ENCODE measurements at regions not wholly inside any gene's neighbourhood (a gene's known extent, or its start where the extent isn't known, plus 50 kb on each side); places are given as distances from the start of the nearest gene placed in this dataset.

DNA sequence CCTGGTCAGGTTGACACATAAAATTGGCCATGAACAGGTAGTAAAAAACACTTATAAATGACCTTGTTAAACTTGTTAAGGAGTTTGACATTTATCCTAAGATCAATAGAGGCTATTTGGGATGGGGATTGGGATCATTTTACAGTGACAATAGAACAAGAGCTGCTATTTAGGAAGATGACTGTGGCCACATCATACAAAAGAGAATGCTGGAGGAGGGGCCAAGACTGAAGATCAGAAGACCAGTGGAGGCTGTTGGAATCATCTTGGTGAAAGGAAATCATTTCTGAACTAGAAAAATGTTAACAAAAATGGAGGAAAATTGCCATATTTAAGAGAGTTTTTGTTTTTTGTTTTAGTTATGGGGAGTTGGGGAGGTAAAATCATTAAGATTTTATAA lies 304.8 kb upstream of the TLE4 start:
- no peak overlapping the region for H2AFZ ChIP-seq (ENCODE audit: low read depth, low read length)
- H4K8ac ChIP-seq (ENCODE audit: low read length) = no peak overlapping the region
- H3K18ac ChIP-seq (ENCODE audit: low read depth in 1 of 2, low read length in 2 of 2) = no peak overlapping the region
- H2BK5ac ChIP-seq (ENCODE audit: low read depth, low read length, poor library complexity, severe bottlenecking) = no peak overlapping the region
- H4K91ac ChIP-seq (ENCODE audit: low read length) = no peak overlapping the region
- H2BK12ac ChIP-seq (ENCODE audit: low read length in 2 of 2) = no peak overlapping the region
- H3K4ac ChIP-seq (ENCODE audit: low read depth in 1 of 2, low read length in 2 of 2) = no peak overlapping the region
- no peak overlapping the region for H3K27ac ChIP-seq (ENCODE audit: low read length, poor library complexity, severe bottlenecking)
- H3K23ac ChIP-seq (ENCODE audit: low read length in 2 of 2) = no peak overlapping the region
- no peak overlapping the region for H2BK120ac ChIP-seq (ENCODE audit: low read depth, low read length)
- no peaks in the 10 kb centered on the region for H3K9me3 ChIP-seq (ENCODE audit: control insufficient read depth, low read length)
- no peak overlapping the region for H3K4me3 ChIP-seq (ENCODE audit: insufficient read depth in 1 of 2, low read depth in 1 of 2, low read length in 2 of 2)
- no peak overlapping the region for H2BK15ac ChIP-seq (ENCODE audit: low read depth, poor library complexity, severe bottlenecking)
- H3K4me2 ChIP-seq (ENCODE audit: low read length, poor library complexity, severe bottlenecking) = no peak overlapping the region
- no peak overlapping the region for H3K14ac ChIP-seq (ENCODE audit: low read length in 2 of 2)
- H3K9ac ChIP-seq (ENCODE audit: low read length) = no peak overlapping the region
- peaks cover 5% of the 10 kb centered on the region for H3K4me1 ChIP-seq (ENCODE audit: control insufficient read depth, insufficient read depth, low read depth, low read length)
- no peaks in the 10 kb centered on the region for H3K36me3 ChIP-seq (ENCODE audit: control insufficient read depth in 1 of 2, insufficient read depth in 2 of 2, low read depth in 1 of 2, low read length in 2 of 2)
- H2AK5ac ChIP-seq (ENCODE audit: low read length, severe bottlenecking) = no peak overlapping the region
- DNase-seq = no peak
- peaks cover 7 to 15% of the 10 kb centered on the region in 2 experiments for H3K27me3 ChIP-seq (ENCODE audit: control insufficient read depth in 1 of 2, insufficient read depth in 1 of 2, low read length in 2 of 2)
- no peaks in the 10 kb centered on the region for H3K79me1 ChIP-seq (replicated peaks; ENCODE audit: low read length, poor library complexity, severe bottlenecking)

GRCh38 chr9:79268806-79269205 lies 303.0 kb upstream of the TLE4 start:
- Histone ChIP-seq H3K79me1 (replicated peaks; ENCODE audit: low read length, poor library complexity, severe bottlenecking) (no peaks in the 10 kb centered on the region), H2BK120ac (ENCODE audit: low read depth, low read length) (no peak overlapping the region), H3K9me3 (ENCODE audit: control insufficient read depth, low read length) (no peaks in the 10 kb centered on the region), H3K14ac (ENCODE audit: low read length in 2 of 2) (no peak overlapping the region), H3K27ac (ENCODE audit: low read length, poor library complexity, severe bottlenecking) (no peak overlapping the region), H3K9ac (ENCODE audit: low read length) (no peak overlapping the region), H2AFZ (ENCODE audit: low read depth, low read length) (no peak overlapping the region), H3K36me3 (ENCODE audit: control insufficient read depth in 1 of 2, insufficient read depth in 2 of 2, low read depth in 1 of 2, low read length in 2 of 2) (no peaks in the 10 kb centered on the region), H3K4me3 (ENCODE audit: insufficient read depth in 1 of 2, low read depth in 1 of 2, low read length in 2 of 2) (no peak overlapping the region), H3K4ac (ENCODE audit: low read depth in 1 of 2, low read length in 2 of 2) (no peak overlapping the region), H2BK5ac (ENCODE audit: low read depth, low read length, poor library complexity, severe bottlenecking) (no peak overlapping the region), H2AK5ac (ENCODE audit: low read length, severe bottlenecking) (no peak overlapping the region), H3K27me3 (ENCODE audit: control insufficient read depth in 1 of 2, insufficient read depth in 1 of 2, low read length in 2 of 2) (peaks cover 7 to 8% of the 10 kb centered on the region in 2 experiments), H3K23ac (ENCODE audit: low read length in 2 of 2) (no peak overlapping the region), H2BK15ac (ENCODE audit: low read depth, poor library complexity, severe bottlenecking) (no peak overlapping the region), H4K91ac (ENCODE audit: low read length) (no peak overlapping the region), H4K8ac (ENCODE audit: low read length) (no peak overlapping the region), H2BK12ac (ENCODE audit: low read length in 2 of 2) (no peak overlapping the region), H3K4me1 (ENCODE audit: control insufficient read depth, insufficient read depth, low read depth, low read length) (peaks cover 5% of the 10 kb centered on the region), H3K18ac (ENCODE audit: low read depth in 1 of 2, low read length in 2 of 2) (no peak overlapping the region), H3K4me2 (ENCODE audit: low read length, poor library complexity, severe bottlenecking) (no peak overlapping the region)
- WGBS = 90% methylated on average over 1 of the region's 2 CpGs
- no peak for DNase-seq

GRCh38 chr9:79273311-79273710 lies 298.5 kb upstream of the TLE4 start:
- no peak overlapping the region for H3K23ac ChIP-seq (ENCODE audit: low read length in 2 of 2)
- no peak overlapping the region for H2AFZ ChIP-seq (ENCODE audit: low read depth, low read length)
- no peaks in the 10 kb centered on the region for H3K36me3 ChIP-seq (ENCODE audit: control insufficient read depth in 1 of 2, insufficient read depth in 2 of 2, low read depth in 1 of 2, low read length in 2 of 2)
- H2BK12ac ChIP-seq (ENCODE audit: low read length in 2 of 2) = no peak overlapping the region
- no peak overlapping the region for H3K14ac ChIP-seq (ENCODE audit: low read length in 2 of 2)
- H3K27me3 ChIP-seq (ENCODE audit: control insufficient read depth in 1 of 2, insufficient read depth in 1 of 2, low read length in 2 of 2) = peaks cover 0 to 5% of the 10 kb centered on the region in 2 experiments
- H4K8ac ChIP-seq (ENCODE audit: low read length) = no peak overlapping the region
- H2BK15ac ChIP-seq (ENCODE audit: low read depth, poor library complexity, severe bottlenecking) = no peak overlapping the region
- H2BK5ac ChIP-seq (ENCODE audit: low read depth, low read length, poor library complexity, severe bottlenecking) = no peak overlapping the region
- DNase-seq = no peak
- WGBS = 100% methylated on average over 2 of the region's 3 CpGs
- no peak overlapping the region for H3K27ac ChIP-seq (ENCODE audit: low read length, poor library complexity, severe bottlenecking)
- no peaks in the 10 kb centered on the region for H3K9me3 ChIP-seq (ENCODE audit: control insufficient read depth, low read length)
- H2BK120ac ChIP-seq (ENCODE audit: low read depth, low read length) = no peak overlapping the region
- no peak overlapping the region for H3K9ac ChIP-seq (ENCODE audit: low read length)
- H2AK5ac ChIP-seq (ENCODE audit: low read length, severe bottlenecking) = no peak overlapping the region
- H3K4ac ChIP-seq (ENCODE audit: low read depth in 1 of 2, low read length in 2 of 2) = no peak overlapping the region
- no peak overlapping the region for H3K18ac ChIP-seq (ENCODE audit: low read depth in 1 of 2, low read length in 2 of 2)
- H3K4me2 ChIP-seq (ENCODE audit: low read length, poor library complexity, severe bottlenecking) = no peak overlapping the region
- H3K4me1 ChIP-seq (ENCODE audit: control insufficient read depth, insufficient read depth, low read depth, low read length) = no peaks in the 10 kb centered on the region
- H3K79me1 ChIP-seq (replicated peaks; ENCODE audit: low read length, poor library complexity, severe bottlenecking) = no peaks in the 10 kb centered on the region
- no peak overlapping the region for H4K91ac ChIP-seq (ENCODE audit: low read length)
- no peak overlapping the region for H3K4me3 ChIP-seq (ENCODE audit: insufficient read depth in 1 of 2, low read depth in 1 of 2, low read length in 2 of 2)

DNA sequence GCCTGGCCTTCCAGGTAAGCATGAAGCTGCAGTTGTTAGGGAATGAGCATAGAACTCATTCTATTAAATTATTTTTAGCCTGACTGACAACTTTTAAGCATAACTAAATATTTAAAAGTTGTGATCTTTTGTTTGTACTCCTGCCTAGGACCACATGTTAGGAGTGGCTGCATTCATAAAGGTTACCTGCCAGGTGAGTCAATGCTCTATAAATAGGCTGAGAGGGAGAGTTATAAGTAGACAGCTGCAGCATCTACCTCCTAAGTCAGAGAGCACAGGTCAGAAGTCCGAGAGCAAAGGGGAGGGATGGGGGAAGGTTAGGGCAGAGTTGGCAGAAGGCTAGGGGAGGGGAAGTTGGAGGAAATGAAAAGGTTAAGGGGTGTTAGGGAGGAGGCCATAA lies 292.4 kb upstream of the TLE4 start:
- H2BK12ac ChIP-seq (ENCODE audit: low read length in 2 of 2) = no peak overlapping the region
- no peak overlapping the region for H2AK5ac ChIP-seq (ENCODE audit: low read length, severe bottlenecking)
- no peak overlapping the region for H2AFZ ChIP-seq (ENCODE audit: low read depth, low read length)
- no CpG with 5 or more reads among the region's 1 CpG for WGBS
- no peaks in the 10 kb centered on the region for H3K4me1 ChIP-seq (ENCODE audit: control insufficient read depth, insufficient read depth, low read depth, low read length)
- no peak overlapping the region for H3K9ac ChIP-seq (ENCODE audit: low read length)
- no peak overlapping the region for H3K23ac ChIP-seq (ENCODE audit: low read length in 2 of 2)
- no peak overlapping the region for H2BK15ac ChIP-seq (ENCODE audit: low read depth, poor library complexity, severe bottlenecking)
- no peak overlapping the region for H4K8ac ChIP-seq (ENCODE audit: low read length)
- DNase-seq = no peak
- H4K91ac ChIP-seq (ENCODE audit: low read length) = no peak overlapping the region
- no peaks in the 10 kb centered on the region for H3K9me3 ChIP-seq (ENCODE audit: control insufficient read depth, low read length)
- H3K27me3 ChIP-seq (ENCODE audit: control insufficient read depth in 1 of 2, insufficient read depth in 1 of 2, low read length in 2 of 2) = no peaks in the 10 kb centered on the region
- H2BK120ac ChIP-seq (ENCODE audit: low read depth, low read length) = no peak overlapping the region
- no peak overlapping the region for H3K27ac ChIP-seq (ENCODE audit: low read length, poor library complexity, severe bottlenecking)
- no peak overlapping the region for H2BK5ac ChIP-seq (ENCODE audit: low read depth, low read length, poor library complexity, severe bottlenecking)
- no peaks in the 10 kb centered on the region for H3K79me1 ChIP-seq (replicated peaks; ENCODE audit: low read length, poor library complexity, severe bottlenecking)
- no peak overlapping the region for H3K4ac ChIP-seq (ENCODE audit: low read depth in 1 of 2, low read length in 2 of 2)
- no peak overlapping the region for H3K18ac ChIP-seq (ENCODE audit: low read depth in 1 of 2, low read length in 2 of 2)
- no peak overlapping the region for H3K4me3 ChIP-seq (ENCODE audit: insufficient read depth in 1 of 2, low read depth in 1 of 2, low read length in 2 of 2)
- no peaks in the 10 kb centered on the region for H3K36me3 ChIP-seq (ENCODE audit: control insufficient read depth in 1 of 2, insufficient read depth in 2 of 2, low read depth in 1 of 2, low read length in 2 of 2)
- H3K4me2 ChIP-seq (ENCODE audit: low read length, poor library complexity, severe bottlenecking) = no peak overlapping the region
- no peak overlapping the region for H3K14ac ChIP-seq (ENCODE audit: low read length in 2 of 2)
